Fibroblast of mammary gland (primary cell): ENCODE measurements at regions not wholly inside any gene's neighbourhood (a gene's known extent, or its start where the extent isn't known, plus 50 kb on each side); places are given as distances from the start of the nearest gene placed in this dataset.

ENCODE experiments used
- DNase-seq: peaks from one replicate; pipeline ENCODE4 v3.0.0-alpha.2; 2010; ENCODE audit warnings: low read depth
- H3K4me3 ChIP-seq: 2 replicates; pipeline ENCODE4 v1.5.1; 2011; ENCODE audit warnings: low read depth, mild to moderate bottlenecking, low read length, moderate library complexity; ENCODE audit not compliant: control insufficient read depth
- TF ChIP-seq, protein P1 (sequence below): conservative IDR thresholded peaks from 2 replicates; pipeline ENCODE4 v1.5.1; 2011; ENCODE audit warnings: low read depth, low read length, inconsistent platforms; ENCODE audit not compliant: control insufficient read depth, insufficient read depth

DNA sequence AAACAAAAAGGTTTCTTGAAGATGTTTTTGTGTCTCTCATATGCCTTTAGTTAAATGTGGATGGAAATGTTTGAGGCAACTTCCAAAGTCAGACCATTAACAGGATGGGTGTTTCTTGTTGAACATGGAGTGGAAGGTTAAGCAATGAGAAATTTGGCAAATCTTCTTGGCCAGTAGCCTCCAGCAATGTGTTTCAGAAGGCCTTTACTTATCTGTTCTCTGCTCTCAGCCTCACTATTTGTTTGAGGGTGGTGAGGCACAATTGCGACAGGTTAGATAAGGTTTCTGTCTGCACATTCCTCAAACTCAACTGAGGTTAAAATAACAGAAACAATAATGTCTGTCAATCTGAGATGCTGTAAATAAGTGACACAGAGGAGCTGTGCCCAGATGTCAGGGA lies 1019.0 kb downstream of the DIAPH3 start:
- TF ChIP-seq, protein P1, sequence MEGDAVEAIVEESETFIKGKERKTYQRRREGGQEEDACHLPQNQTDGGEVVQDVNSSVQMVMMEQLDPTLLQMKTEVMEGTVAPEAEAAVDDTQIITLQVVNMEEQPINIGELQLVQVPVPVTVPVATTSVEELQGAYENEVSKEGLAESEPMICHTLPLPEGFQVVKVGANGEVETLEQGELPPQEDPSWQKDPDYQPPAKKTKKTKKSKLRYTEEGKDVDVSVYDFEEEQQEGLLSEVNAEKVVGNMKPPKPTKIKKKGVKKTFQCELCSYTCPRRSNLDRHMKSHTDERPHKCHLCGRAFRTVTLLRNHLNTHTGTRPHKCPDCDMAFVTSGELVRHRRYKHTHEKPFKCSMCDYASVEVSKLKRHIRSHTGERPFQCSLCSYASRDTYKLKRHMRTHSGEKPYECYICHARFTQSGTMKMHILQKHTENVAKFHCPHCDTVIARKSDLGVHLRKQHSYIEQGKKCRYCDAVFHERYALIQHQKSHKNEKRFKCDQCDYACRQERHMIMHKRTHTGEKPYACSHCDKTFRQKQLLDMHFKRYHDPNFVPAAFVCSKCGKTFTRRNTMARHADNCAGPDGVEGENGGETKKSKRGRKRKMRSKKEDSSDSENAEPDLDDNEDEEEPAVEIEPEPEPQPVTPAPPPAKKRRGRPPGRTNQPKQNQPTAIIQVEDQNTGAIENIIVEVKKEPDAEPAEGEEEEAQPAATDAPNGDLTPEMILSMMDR, result no peak
- DNase-seq, result no peak
- no peak overlapping the region for H3K4me3 ChIP-seq

- TF ChIP-seq, protein P1, result no peak
- H3K4me3 ChIP-seq, result no peak overlapping the region
- DNase-seq, result no peak
These were observed 1018.3 kb downstream of the DIAPH3 start for GRCh38 chr13:59145381-59145780.

DNA sequence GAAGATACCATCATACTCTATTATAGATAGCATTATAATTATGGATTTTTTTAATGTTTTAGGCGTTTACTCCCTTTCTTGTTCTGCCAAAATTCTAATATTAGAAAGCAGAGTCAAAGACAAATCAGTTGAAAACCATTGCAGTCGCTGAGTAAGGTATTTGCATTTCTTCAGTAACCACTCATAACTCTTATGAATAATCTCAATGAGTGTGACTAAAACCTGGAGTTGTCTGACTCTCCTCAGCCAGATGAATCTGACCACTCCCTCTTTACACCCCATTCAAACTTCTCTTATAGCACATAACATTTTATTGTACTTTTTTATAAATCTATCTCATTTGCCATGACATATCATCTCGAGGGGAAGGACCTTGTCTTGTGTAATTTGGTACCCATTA lies 1006.5 kb downstream of the DIAPH3 start:
- H3K4me3 ChIP-seq, result no peak overlapping the region
- DNase-seq, result no peak
- TF ChIP-seq, protein P1, result no peak

- no peak for DNase-seq
- no peak overlapping the region for H3K4me3 ChIP-seq
- TF ChIP-seq, protein P1, result no peak
These were observed 997.6 kb downstream of the DIAPH3 start for GRCh38 chr13:59166174-59166573.

- TF ChIP-seq, protein P1, result no peak
- no peak for DNase-seq
- no peak overlapping the region for H3K4me3 ChIP-seq
These were observed 991.7 kb downstream of the DIAPH3 start for GRCh38 chr13:59172076-59172475.

- DNase-seq, result no peak
- no peak overlapping the region for H3K4me3 ChIP-seq
- TF ChIP-seq, protein P1, result no peak
These were observed 987.0 kb downstream of the DIAPH3 start for GRCh38 chr13:59176775-59177174.

GRCh38 chr13:59178344-59178743 lies 985.4 kb downstream of the DIAPH3 start:
- H3K4me3 ChIP-seq, result no peak overlapping the region
- TF ChIP-seq, protein P1, result peak; percentile 24
- peak; percentile 1 for DNase-seq
